IMR-90 (cell line): ENCODE measurements at regions not wholly inside any gene's neighbourhood (a gene's known extent, or its start where the extent isn't known, plus 50 kb on each side); places are given as distances from the start of the nearest gene placed in this dataset.

ENCODE experiments used
- ATAC-seq: fragments of 200-7000 bp; cut with Tn5 transposase; 2 replicates; pipeline ENCODE4 v1.9.1; 2020; ENCODE audit warnings: low read depth, mild to moderate bottlenecking, moderate library complexity
- BruUV-seq: library from RNA; stranded (reverse); fragments of 400-500 nt; replicated peaks from 2 replicates; lab custom pipeline; 2021; lab: Mats Ljungman, UMichigan
- CTCF ChIA-PET: fragments of 300-600 bp; formaldehyde crosslinking; extraction: SDS; loops from one replicate; lab custom pipeline; 2021; ENCODE audit warnings: antibody characterized with exemption; lab: Yijun Ruan, JAX
- POLR2A ChIA-PET: fragments of 300-600 bp; sonication (Branson Sonifier 250); formaldehyde crosslinking; loops from one replicate; lab custom pipeline; 2022; ENCODE audit warnings: antibody characterized with exemption; ENCODE audit not compliant: unreplicated experiment; lab: Charles Lee
- DNase-seq: peaks from one replicate; pipeline ENCODE4 v3.0.0; 2013
- H2AFZ ChIP-seq: replicated peaks from 2 replicates; pipeline ENCODE3; 2013; ENCODE audit warnings: low read length, mild to moderate bottlenecking; ENCODE audit not compliant: poor library complexity
- H2AK5ac ChIP-seq: 2 replicates; pipeline ENCODE4 v1.6.1; 2013; ENCODE audit warnings: low read depth, low read length, inconsistent platforms
- H2AK9ac ChIP-seq: replicated peaks from 2 replicates; pipeline ENCODE3; 2013; ENCODE audit warnings: mild to moderate bottlenecking, low read depth, low read length, moderate library complexity; ENCODE audit not compliant: poor library complexity
- H2BK120ac ChIP-seq: 2 replicates; pipeline ENCODE4 v1.6.1; 2013; ENCODE audit warnings: low read depth, low read length, inconsistent platforms
- H2BK15ac ChIP-seq: 3 replicates; pipeline ENCODE4 v1.6.1; 2013; ENCODE audit warnings: low read depth, low read length, inconsistent platforms
- H2BK20ac ChIP-seq: 2 replicates; pipeline ENCODE4 v1.6.1; 2013; ENCODE audit warnings: low read depth, mild to moderate bottlenecking, inconsistent platforms, low read length, moderate library complexity
- H2BK5ac ChIP-seq: 2 replicates; pipeline ENCODE4 v1.6.1; 2013; ENCODE audit warnings: mild to moderate bottlenecking, low read depth, low read length, inconsistent platforms; ENCODE audit not compliant: poor library complexity, severe bottlenecking
- H3K14ac ChIP-seq: replicated peaks from 2 replicates; pipeline ENCODE4 v1.6.1; 2013; ENCODE audit warnings: low read depth, low read length, inconsistent platforms
- H3K18ac ChIP-seq: 2 replicates; pipeline ENCODE4 v1.6.1; 2013; ENCODE audit warnings: low read depth, low read length, control low read depth
- H3K23ac ChIP-seq: 2 replicates; pipeline ENCODE4 v1.6.1; 2013; ENCODE audit warnings: low read depth, low read length, inconsistent platforms
- H3K27ac ChIP-seq: 2 replicates; pipeline ENCODE4 v1.5.1; 2013; ENCODE audit warnings: mild to moderate bottlenecking, control low read depth, low read length; ENCODE audit not compliant: insufficient read depth
- H3K27me3 ChIP-seq: 2 replicates; pipeline ENCODE4 v1.6.1; 2013; ENCODE audit warnings: low read length; ENCODE audit not compliant: control insufficient read depth, insufficient read depth
- H3K36me3 ChIP-seq: 2 replicates; pipeline ENCODE4 v1.6.1; 2013; ENCODE audit warnings: low read length, mixed read lengths; ENCODE audit not compliant: control insufficient read depth, insufficient read depth
- H3K4ac ChIP-seq: 2 replicates; pipeline ENCODE4 v1.6.1; 2013; ENCODE audit warnings: low read depth, low read length, inconsistent platforms
- H3K4me1 ChIP-seq: 2 replicates; pipeline ENCODE4 v1.6.1; 2013; ENCODE audit warnings: low read length, mixed read lengths; ENCODE audit not compliant: control insufficient read depth, insufficient read depth
- H3K4me2 ChIP-seq: 2 replicates; pipeline ENCODE4 v1.6.1; 2013; ENCODE audit warnings: low read depth, mild to moderate bottlenecking, control low read depth, low read length, moderate library complexity
- H3K4me3 ChIP-seq: 2 replicates; pipeline ENCODE4 v1.5.1; 2013; ENCODE audit warnings: low read depth, mild to moderate bottlenecking, control low read depth, low read length, moderate library complexity; ENCODE audit not compliant: insufficient read depth
- H3K56ac ChIP-seq: 2 replicates; pipeline ENCODE4 v1.6.1; 2013; ENCODE audit warnings: low read length, inconsistent platforms; ENCODE audit not compliant: insufficient read depth; ENCODE audit errors: extremely low read depth
- H3K79me1 ChIP-seq, 2 experiments: 2 replicates each; pipeline ENCODE4 v1.6.1; 2013; ENCODE audit warnings: low read length in 2 of 2, inconsistent platforms in 1 of 2, low read depth in 1 of 2
- H3K9ac ChIP-seq: 2 replicates; pipeline ENCODE4 v1.6.1; 2013; ENCODE audit warnings: low read depth, low read length, control low read depth
- H3K9me1 ChIP-seq: 2 replicates; pipeline ENCODE4 v1.6.1; 2013; ENCODE audit warnings: low read length, inconsistent platforms; ENCODE audit not compliant: insufficient read depth
- H3K9me3 ChIP-seq: 2 replicates; pipeline ENCODE4 v1.6.1; 2013; ENCODE audit warnings: low read length; ENCODE audit not compliant: control insufficient read depth, insufficient read depth
- H4K20me1 ChIP-seq: 2 replicates; pipeline ENCODE4 v1.6.1; 2013; ENCODE audit warnings: low read length, inconsistent platforms; ENCODE audit not compliant: insufficient read depth
- H4K5ac ChIP-seq: 2 replicates; pipeline ENCODE4 v1.6.1; 2013; ENCODE audit warnings: mild to moderate bottlenecking, low read depth, low read length, control low read depth
- H4K8ac ChIP-seq, 2 experiments: 2 replicates each; pipeline ENCODE4 v1.6.1; 2013; ENCODE audit warnings: low read depth in 2 of 2, low read length in 2 of 2, control low read depth in 1 of 2, inconsistent platforms in 1 of 2
- H4K91ac ChIP-seq: 2 replicates; pipeline ENCODE4 v1.6.1; 2013; ENCODE audit warnings: low read depth, low read length, inconsistent platforms; ENCODE audit not compliant: insufficient read depth
- CEBPB ChIP-seq: IDR thresholded peaks from 2 replicates; pipeline ENCODE4 v1.6.1; 2012; ENCODE audit warnings: low read depth, low read length, improper control_type of control experiment
- MAZ ChIP-seq: IDR thresholded peaks from 2 replicates; pipeline ENCODE4 v1.6.1; 2012; ENCODE audit warnings: low read depth, mild to moderate bottlenecking, low read length, improper control_type of control experiment, moderate library complexity, borderline replicate concordance
- WGBS, 2 experiments: methylation state at CpG; one replicate each; pipeline versions ENCODE4 v1.1.5 to v1.1.7; 2013; ENCODE audit warnings: missing lambda C conversion rate in 2 of 2; ENCODE audit not compliant: insufficient read length in 1 of 2; ENCODE audit errors: extremely low coverage in 2 of 2; 5-methylcytosine and 5-hydroxymethylcytosine counted together
- dilution Hi-C: fragments of 300-500 bp; cut with HindIII; formaldehyde crosslinking; loops from one replicate; pipeline ENCODE4 v1.14.3; 2018; ENCODE audit warnings: low sequenced_read_pairs; ENCODE audit not compliant: unreplicated experiment
- in situ Hi-C: fragments of 300-500 bp; cut with MboI; formaldehyde crosslinking; loops from 3 replicates; pipeline ENCODE4 v1.14.3; 2019; ENCODE audit warnings: low sequenced_read_pairs, inconsistent platforms, mixed read lengths
- intact Hi-C: fragments of 100-400 bp; cut with micrococcal nuclease; formaldehyde crosslinking; loops from 2 replicates; pipeline ENCODE4 v1.10.0; 2022

GRCh38 chr15:34664418-34664817 lies 81.0 kb upstream of the GOLGA8B start:
- dilution Hi-C loops = no loop called here
- Histone ChIP-seq H3K56ac (no peak overlapping the region), H3K18ac (no peak overlapping the region), H2AK5ac (no peak overlapping the region), H3K4ac (no peak overlapping the region), H4K20me1 (no peaks in the 10 kb centered on the region), H2BK120ac (no peak overlapping the region), H3K4me1 (no peaks in the 10 kb centered on the region), H3K4me2 (no peak overlapping the region), H2BK20ac (no peak overlapping the region), H4K8ac (no peak overlapping the region), H3K9me3 (no peaks in the 10 kb centered on the region), H3K23ac (no peak overlapping the region), H3K14ac (no peak overlapping the region), H2AFZ (no peak overlapping the region), H3K36me3 (no peaks in the 10 kb centered on the region), H2AK9ac (no peak overlapping the region), H3K9me1 (no peaks in the 10 kb centered on the region), H3K4me3 (no peak overlapping the region), H4K91ac (no peak overlapping the region), H3K9ac (no peak overlapping the region), H4K5ac (no peak overlapping the region), H2BK15ac (no peak overlapping the region), H3K27me3 (peaks cover 19% of the 10 kb centered on the region), H3K79me1 (no peaks in the 10 kb centered on the region), H3K27ac (no peak overlapping the region), H2BK5ac (no peak overlapping the region)
- in situ Hi-C loops = no loop called here
- ChIA-PET CTCF (no interaction called here), POLR2A (no interaction called here)
- no TSS peak for BruUV-seq
- intact Hi-C loops = no loop called here
- no CpG with 5 or more reads among the region's 1 CpG for WGBS, 2 experiments
- TF ChIP-seq MAZ (no peak), CEBPB (no peak)
- DNase-seq = no peak
- ATAC-seq = no peak
